WERI-Rb-1 (cell line): ENCODE measurements at regions not wholly inside any gene's neighbourhood (a gene's known extent, or its start where the extent isn't known, plus 50 kb on each side); places are given as distances from the start of the nearest gene placed in this dataset.

Experiments used
- DNase-seq: peaks from one replicate; pipeline ENCODE4 v3.0.0-alpha.2; 2020
- H3K27ac ChIP-seq: fragments of 250-450 bp; sonication (Bioruptor Pico); 2 replicates; pipeline ENCODE4 v1.5.1; 2020; ENCODE audit warnings: mild to moderate bottlenecking, moderate library complexity
- H3K27me3 ChIP-seq: fragments of 250-450 bp; sonication (Bioruptor Pico); 2 replicates; pipeline ENCODE4 v1.5.1; 2021; ENCODE audit warnings: mild to moderate bottlenecking, low read depth, moderate library complexity; ENCODE audit not compliant: insufficient read depth, severe bottlenecking
- H3K36me3 ChIP-seq: fragments of 250-450 bp; sonication (Bioruptor Pico); 2 replicates; pipeline ENCODE4 v1.5.1; 2020; ENCODE audit warnings: mild to moderate bottlenecking, moderate library complexity
- H3K4me3 ChIP-seq: 2 replicates; pipeline ENCODE4 v1.5.1; 2011; ENCODE audit warnings: low read depth, mild to moderate bottlenecking, control low read depth, low read length
- H3K9me3 ChIP-seq: fragments of 250-450 bp; sonication (Bioruptor Pico); 2 replicates; pipeline ENCODE4 v1.5.1; 2021; ENCODE audit warnings: mild to moderate bottlenecking, moderate library complexity; ENCODE audit not compliant: severe bottlenecking
- TF ChIP-seq, protein P1 (sequence below): IDR thresholded peaks from 2 replicates; pipeline ENCODE4 v1.5.1; 2011; ENCODE audit warnings: low read depth, mild to moderate bottlenecking, control low read depth, inconsistent platforms, low read length

GRCh38 chr5:51889703-51890102, 506.5 kb downstream of the ISL1 start:
- H3K27me3 ChIP-seq: peaks cover 36% of the 10 kb centered on the region
- TF ChIP-seq, protein P1, sequence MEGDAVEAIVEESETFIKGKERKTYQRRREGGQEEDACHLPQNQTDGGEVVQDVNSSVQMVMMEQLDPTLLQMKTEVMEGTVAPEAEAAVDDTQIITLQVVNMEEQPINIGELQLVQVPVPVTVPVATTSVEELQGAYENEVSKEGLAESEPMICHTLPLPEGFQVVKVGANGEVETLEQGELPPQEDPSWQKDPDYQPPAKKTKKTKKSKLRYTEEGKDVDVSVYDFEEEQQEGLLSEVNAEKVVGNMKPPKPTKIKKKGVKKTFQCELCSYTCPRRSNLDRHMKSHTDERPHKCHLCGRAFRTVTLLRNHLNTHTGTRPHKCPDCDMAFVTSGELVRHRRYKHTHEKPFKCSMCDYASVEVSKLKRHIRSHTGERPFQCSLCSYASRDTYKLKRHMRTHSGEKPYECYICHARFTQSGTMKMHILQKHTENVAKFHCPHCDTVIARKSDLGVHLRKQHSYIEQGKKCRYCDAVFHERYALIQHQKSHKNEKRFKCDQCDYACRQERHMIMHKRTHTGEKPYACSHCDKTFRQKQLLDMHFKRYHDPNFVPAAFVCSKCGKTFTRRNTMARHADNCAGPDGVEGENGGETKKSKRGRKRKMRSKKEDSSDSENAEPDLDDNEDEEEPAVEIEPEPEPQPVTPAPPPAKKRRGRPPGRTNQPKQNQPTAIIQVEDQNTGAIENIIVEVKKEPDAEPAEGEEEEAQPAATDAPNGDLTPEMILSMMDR: no peak
- no peak for DNase-seq
- H3K36me3 ChIP-seq: no peaks in the 10 kb centered on the region
- H3K27ac ChIP-seq: no peak overlapping the region
- H3K9me3 ChIP-seq: no peaks in the 10 kb centered on the region
- H3K4me3 ChIP-seq: no peak overlapping the region

DNA sequence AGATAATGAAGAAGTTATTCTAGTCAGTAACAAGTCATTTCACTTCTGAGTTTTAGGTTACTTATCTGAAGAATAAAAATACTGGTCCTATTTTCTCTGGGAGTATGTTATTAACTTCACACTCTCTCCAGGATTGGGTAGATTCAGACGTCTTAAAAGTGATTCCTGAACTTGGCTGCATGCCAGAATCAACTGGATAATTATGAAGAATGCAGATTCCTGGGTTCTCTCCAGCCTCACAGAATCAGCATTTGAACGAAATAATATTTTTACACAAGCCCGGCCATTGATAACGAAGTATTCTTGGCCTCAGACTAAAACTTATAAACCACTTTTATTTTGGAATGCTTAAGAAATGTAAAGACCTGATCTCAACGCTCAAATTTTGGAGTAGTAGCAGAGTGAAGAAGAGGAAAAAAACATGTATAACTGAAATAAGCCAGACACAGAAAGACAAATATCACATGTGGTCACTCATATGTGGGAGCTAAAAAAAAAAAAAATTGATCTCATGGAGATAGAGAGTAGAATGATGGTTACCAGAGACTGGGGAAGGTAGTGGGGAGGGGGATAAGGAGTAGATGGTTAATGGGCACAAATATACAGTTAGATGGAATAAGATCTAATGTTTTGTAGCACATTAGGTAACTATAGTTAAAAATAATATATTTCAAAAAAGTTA, 507.3 kb downstream of the ISL1 start:
- no peak for DNase-seq
- TF ChIP-seq, protein P1: no peak
- Histone ChIP-seq H3K4me3 (no peak overlapping the region), H3K36me3 (no peaks in the 10 kb centered on the region), H3K27me3 (peaks cover 37% of the 10 kb centered on the region), H3K9me3 (no peaks in the 10 kb centered on the region), H3K27ac (no peak overlapping the region)

DNA sequence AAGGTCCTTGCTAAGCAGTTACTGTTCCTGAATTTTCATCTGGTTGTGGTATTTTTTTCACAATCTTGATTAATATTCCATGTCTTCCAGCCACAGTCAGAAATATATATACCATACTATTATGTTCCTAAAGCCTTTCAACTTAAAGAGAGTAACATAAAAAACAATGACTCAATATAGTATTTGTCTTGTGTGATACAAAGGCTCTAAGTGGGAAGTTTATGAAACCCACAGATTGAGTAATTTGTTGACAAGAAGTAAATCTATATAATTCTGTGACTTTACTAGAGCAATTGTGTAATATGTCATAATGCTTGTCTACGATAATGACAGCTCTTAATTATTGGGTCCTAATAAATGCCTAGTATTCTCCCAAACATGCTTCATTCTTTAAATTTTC, 509.4 kb downstream of the ISL1 start:
- Histone ChIP-seq H3K27me3 (peaks cover 42% of the 10 kb centered on the region), H3K9me3 (no peaks in the 10 kb centered on the region), H3K4me3 (no peak overlapping the region), H3K27ac (no peak overlapping the region), H3K36me3 (no peaks in the 10 kb centered on the region)
- no peak for DNase-seq
- TF ChIP-seq, protein P1: no peak

- DNase-seq: no peak
- Histone ChIP-seq H3K9me3 (no peaks in the 10 kb centered on the region), H3K36me3 (no peaks in the 10 kb centered on the region), H3K27ac (no peak overlapping the region), H3K4me3 (no peak overlapping the region), H3K27me3 (peaks cover 61% of the 10 kb centered on the region)
- TF ChIP-seq, protein P1: no peak
Observed at GRCh38 chr5:51895834-51896233, 512.6 kb downstream of the ISL1 start.

- H3K9me3 ChIP-seq: no peaks in the 10 kb centered on the region
- DNase-seq: no peak
- H3K27me3 ChIP-seq: peaks cover 47% of the 10 kb centered on the region
- TF ChIP-seq, protein P1: no peak
- no peak overlapping the region for H3K27ac ChIP-seq
- no peaks in the 10 kb centered on the region for H3K36me3 ChIP-seq
- H3K4me3 ChIP-seq: no peak overlapping the region
Observed at GRCh38 chr5:51902512-51902911, 519.3 kb downstream of the ISL1 start.

- H3K27me3 ChIP-seq: peaks cover 43% of the 10 kb centered on the region
- H3K27ac ChIP-seq: no peak overlapping the region
- H3K36me3 ChIP-seq: no peaks in the 10 kb centered on the region
- no peak overlapping the region for H3K4me3 ChIP-seq
- TF ChIP-seq, protein P1: no peak
- no peak for DNase-seq
- no peaks in the 10 kb centered on the region for H3K9me3 ChIP-seq
Observed at GRCh38 chr5:51908215-51908614, 525.0 kb downstream of the ISL1 start.
